Astrocyte of the spinal cord (primary cell): ENCODE measurements at regions not wholly inside any gene's neighbourhood (a gene's known extent, or its start where the extent isn't known, plus 50 kb on each side); places are given as distances from the start of the nearest gene placed in this dataset.
A peak's percentile ranks its signal among the peaks of the same experiment; 100 is the strongest.

ENCODE experiments used
- DNase-seq: peaks from one replicate; pipeline ENCODE4 v3.0.0; 2011; ENCODE audit warnings: low read depth, low spot score
- H3K4me3 ChIP-seq: 2 replicates; pipeline ENCODE4 v1.5.1; 2011; ENCODE audit warnings: low read depth, mild to moderate bottlenecking, low read length, moderate library complexity
- in situ Hi-C: cut with HindIII; loops from 2 replicates; pipeline ENCODE4 v1.10.0; 2017; ENCODE audit warnings: low sequenced_read_pairs
- TF ChIP-seq, protein P1 (sequence below): IDR thresholded peaks from 2 replicates; pipeline ENCODE4 v1.5.1; 2012; ENCODE audit warnings: low read depth, mild to moderate bottlenecking, low read length, inconsistent platforms

DNA sequence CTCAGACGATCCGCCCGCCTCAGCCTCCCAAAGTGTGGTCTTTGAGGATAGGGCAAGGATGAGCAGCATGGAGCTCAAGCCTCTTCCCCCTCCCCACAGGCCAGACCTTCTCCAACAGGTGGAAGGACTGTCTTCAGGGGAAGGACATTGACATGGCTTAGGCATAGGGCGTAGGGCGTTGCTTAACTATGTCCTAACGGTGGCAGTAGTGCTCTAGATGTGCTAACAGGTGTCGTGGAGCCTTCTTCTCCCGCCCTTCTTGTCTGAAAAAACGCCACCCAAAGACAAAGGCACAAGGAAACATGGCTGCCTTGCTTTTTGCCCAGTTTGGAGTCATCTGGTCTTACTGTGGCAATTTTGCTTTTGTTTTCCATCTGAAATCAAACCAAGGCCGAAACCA is 219.8 kb downstream of the OR13H1 start:
- H3K4me3 ChIP-seq: peak overlapping the region; percentile 37
- in situ Hi-C loops: no loop called here
- TF ChIP-seq, protein P1, sequence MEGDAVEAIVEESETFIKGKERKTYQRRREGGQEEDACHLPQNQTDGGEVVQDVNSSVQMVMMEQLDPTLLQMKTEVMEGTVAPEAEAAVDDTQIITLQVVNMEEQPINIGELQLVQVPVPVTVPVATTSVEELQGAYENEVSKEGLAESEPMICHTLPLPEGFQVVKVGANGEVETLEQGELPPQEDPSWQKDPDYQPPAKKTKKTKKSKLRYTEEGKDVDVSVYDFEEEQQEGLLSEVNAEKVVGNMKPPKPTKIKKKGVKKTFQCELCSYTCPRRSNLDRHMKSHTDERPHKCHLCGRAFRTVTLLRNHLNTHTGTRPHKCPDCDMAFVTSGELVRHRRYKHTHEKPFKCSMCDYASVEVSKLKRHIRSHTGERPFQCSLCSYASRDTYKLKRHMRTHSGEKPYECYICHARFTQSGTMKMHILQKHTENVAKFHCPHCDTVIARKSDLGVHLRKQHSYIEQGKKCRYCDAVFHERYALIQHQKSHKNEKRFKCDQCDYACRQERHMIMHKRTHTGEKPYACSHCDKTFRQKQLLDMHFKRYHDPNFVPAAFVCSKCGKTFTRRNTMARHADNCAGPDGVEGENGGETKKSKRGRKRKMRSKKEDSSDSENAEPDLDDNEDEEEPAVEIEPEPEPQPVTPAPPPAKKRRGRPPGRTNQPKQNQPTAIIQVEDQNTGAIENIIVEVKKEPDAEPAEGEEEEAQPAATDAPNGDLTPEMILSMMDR: peak; percentile 66
- peak; percentile 85 for DNase-seq

DNA sequence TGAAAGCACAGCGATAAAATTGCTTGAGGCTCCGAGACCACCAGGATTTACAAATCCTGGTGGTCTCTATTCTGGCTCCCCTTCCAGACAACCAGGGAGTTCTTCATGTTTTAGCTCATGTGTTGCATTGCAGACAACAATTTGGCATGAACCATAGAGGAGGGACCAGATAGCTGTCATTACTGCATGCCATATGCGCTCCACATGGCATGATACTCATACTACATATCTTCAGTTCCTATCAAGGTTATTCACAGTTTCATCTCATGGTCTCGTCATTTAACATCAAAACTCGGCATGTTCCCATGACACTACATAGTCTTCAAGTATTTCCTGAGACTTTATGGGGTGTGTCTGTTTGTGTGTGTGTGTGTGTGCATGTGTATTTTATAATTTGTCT is 220.3 kb downstream of the OR13H1 start:
- TF ChIP-seq, protein P1: no peak
- in situ Hi-C loops: no loop called here
- no peak for DNase-seq
- peak overlapping the region; percentile 37 for H3K4me3 ChIP-seq

DNA sequence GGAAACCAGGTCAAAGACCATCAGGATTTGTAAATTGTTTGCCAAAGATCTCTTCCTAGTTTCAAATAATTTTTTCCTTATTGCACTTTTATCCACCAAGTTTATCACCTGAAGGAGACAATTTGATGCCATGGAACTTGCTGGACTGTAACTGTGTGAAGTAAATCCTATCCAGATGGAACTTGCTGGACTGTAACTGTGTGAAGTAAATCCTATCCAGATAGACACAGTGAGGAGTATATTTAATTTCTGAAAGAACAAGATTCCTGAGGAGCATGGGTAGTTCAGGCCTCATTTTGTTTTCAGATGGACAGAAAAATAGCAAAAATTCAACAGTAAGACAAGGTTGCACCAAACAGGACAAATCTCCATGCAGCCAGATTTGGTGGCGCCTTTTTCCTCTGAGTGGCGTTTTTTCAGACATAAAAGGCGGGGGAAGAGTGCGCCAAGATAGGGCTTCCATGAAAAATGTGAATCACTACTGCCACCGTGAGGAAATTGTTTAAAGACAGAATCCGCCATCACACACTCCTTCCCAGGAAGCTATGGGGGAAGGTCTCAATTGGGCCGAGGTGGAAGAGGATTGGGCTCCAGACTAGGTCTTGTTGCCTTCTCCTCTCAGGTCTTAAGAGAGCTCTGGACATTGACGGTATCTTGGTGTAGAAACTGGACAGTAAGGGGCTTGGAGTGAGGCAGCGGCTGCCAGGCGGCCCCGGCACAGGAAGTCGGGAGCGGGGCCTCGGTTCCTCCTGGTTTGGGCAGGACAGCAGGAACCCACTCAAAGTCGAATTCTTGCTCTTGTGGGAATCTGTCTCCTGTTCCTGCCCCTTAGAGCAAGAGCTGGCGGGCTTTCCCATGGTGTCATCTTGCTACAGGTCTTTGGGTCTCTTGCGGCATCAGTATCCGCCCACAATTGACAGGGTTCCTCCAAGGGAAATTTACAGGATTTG is 234.7 kb downstream of the OR13H1 start:
- in situ Hi-C loops: no loop called here
- TF ChIP-seq, protein P1: peak; percentile 24
- DNase-seq: peak; percentile 83
- peak overlapping the region; percentile 37 for H3K4me3 ChIP-seq

DNA sequence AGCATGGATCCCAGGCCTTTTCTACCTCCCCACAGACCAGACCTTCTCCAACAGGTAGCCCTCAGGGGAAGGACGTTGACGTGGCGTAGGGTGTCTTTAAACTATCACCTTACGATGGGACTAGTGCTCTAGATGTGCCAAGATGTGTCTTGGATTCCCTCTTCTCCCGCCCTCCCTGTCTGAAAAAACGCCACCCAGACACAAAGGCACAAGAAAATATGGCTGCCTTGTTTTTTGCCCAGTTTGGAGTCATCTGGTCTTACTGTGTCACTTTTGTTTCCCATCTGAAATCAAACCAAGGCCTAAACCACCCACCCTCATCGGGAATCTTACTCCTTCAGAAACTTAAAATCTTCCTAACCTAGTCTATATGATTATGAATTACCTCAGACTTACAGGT is 235.4 kb downstream of the OR13H1 start:
- in situ Hi-C loops: no loop called here
- TF ChIP-seq, protein P1: no peak
- no peak for DNase-seq
- no peak overlapping the region for H3K4me3 ChIP-seq

DNA sequence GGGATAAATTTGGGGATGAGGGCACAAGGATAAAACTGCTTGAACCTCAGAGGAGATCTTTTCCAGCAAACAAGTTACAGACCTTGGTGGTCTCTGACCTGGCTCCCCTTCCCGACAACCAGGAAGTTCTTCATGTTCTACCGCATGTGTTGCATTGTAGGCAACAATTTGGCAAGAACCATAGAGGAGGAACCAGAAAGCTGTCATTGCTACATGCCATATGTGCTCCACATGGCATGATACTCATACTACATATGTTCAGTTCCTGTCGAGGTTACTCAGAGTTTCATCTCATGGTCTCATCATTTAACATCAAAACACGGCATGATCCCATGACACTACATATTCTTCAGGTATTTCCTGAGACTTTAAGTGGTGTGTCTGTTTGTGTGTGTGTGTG is 235.9 kb downstream of the OR13H1 start:
- no peak for DNase-seq
- H3K4me3 ChIP-seq: no peak overlapping the region
- TF ChIP-seq, protein P1: no peak
- in situ Hi-C loops: no loop called here

DNA sequence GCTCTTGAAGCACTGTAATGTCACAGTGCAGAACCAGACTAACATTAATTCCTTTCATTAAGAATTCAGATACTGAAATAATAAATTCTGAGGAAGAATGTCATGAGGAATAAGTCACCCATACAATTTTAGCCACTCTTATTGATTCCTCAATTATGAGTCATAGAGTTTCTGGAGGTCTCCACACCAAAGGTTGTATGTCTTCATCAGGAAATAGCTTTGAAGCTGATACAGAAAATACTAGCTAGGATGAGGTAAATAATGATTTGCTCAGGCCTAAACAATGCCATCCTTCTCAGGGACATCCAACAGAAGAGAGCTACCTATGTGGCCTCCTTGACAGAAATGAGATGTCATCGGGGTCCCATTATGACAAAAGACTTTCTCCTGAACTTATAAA is 238.8 kb downstream of the OR13H1 start:
- DNase-seq: no peak
- TF ChIP-seq, protein P1: no peak

More for the DNA sequence above, 238.8 kb downstream of the OR13H1 start:
- H3K4me3 ChIP-seq: no peak overlapping the region
- in situ Hi-C loops: no loop called here
